Activated CD8-positive, alpha-beta T cell treated with anti-CD3 and anti-CD28 coated beads for 36 hours (primary cell): ENCODE measurements at regions not wholly inside any gene's neighbourhood (a gene's known extent, or its start where the extent isn't known, plus 50 kb on each side); places are given as distances from the start of the nearest gene placed in this dataset.

Experiments used
- ATAC-seq: fragments of 200-7000 bp; cut with Tn5 transposase; one replicate; pipeline ENCODE4 v1.10.0; 2021; ENCODE audit warnings: mild to moderate bottlenecking, moderate library complexity
- CTCF ChIA-PET: fragments of 350-600 bp; sonication (Branson Sonifier 250); formaldehyde crosslinking; loops from one replicate; lab custom pipeline; 2021; ENCODE audit warnings: antibody characterized with exemption; lab: Charles Lee
- POLR2A ChIA-PET: fragments of 350-600 bp; sonication (Branson Sonifier 250); formaldehyde crosslinking; loops from one replicate; lab custom pipeline; 2021; ENCODE audit warnings: antibody characterized with exemption; lab: Charles Lee
- DNase-seq: peaks from one replicate; pipeline ENCODE4 v3.0.0-alpha.2; 2020
- H3K27ac Mint-ChIP-seq: one replicate; pipeline ENCODE4 v1.8.0; 2021; ENCODE audit warnings: mild to moderate bottlenecking, mixed read lengths
- H3K27me3 Mint-ChIP-seq: one replicate; pipeline ENCODE4 v1.8.0; 2021; ENCODE audit warnings: mixed read lengths
- H3K36me3 Mint-ChIP-seq: one replicate; pipeline ENCODE4 v1.8.0; 2021; ENCODE audit warnings: low read depth, mixed read lengths
- H3K4me1 Mint-ChIP-seq: one replicate; pipeline ENCODE4 v1.8.0; 2021; ENCODE audit warnings: low read depth, mixed read lengths
- H3K4me3 Mint-ChIP-seq: one replicate; pipeline ENCODE4 v1.8.0; 2021; ENCODE audit warnings: mild to moderate bottlenecking, moderate library complexity, mixed read lengths
- H3K9me3 Mint-ChIP-seq: one replicate; pipeline ENCODE4 v1.8.0; 2021; ENCODE audit warnings: mixed read lengths
- intact Hi-C: fragments of 100-400 bp; cut with micrococcal nuclease; formaldehyde crosslinking; loops from one replicate; pipeline ENCODE4 v1.10.0; 2022
- TF ChIP-seq, protein P1 (sequence below): fragments of 200-600 bp; IDR thresholded peaks from one replicate; pipeline ENCODE4 v1.8.0; 2022; ENCODE audit warnings: antibody characterized with exemption, mild to moderate bottlenecking

GRCh38 chr3:40593351-40593750, 68.6 kb downstream of the ZNF621 start:
- ChIA-PET CTCF (interaction anchor here (1.9 kb wide), 1 partner anchor 13 kb away, joined by 7 read pairs; no protein-coding TSS in a partner anchor), POLR2A (no interaction called here)
- Mint-ChIP-seq H3K27me3 (peaks cover 7% of the 10 kb centered on the region), H3K9me3 (no peaks in the 10 kb centered on the region), H3K4me1 (no peaks in the 10 kb centered on the region), H3K4me3 (no peak overlapping the region), H3K27ac (no peak overlapping the region), H3K36me3 (no peaks in the 10 kb centered on the region)
- intact Hi-C loops: no loop called here
- TF ChIP-seq, protein P1, sequence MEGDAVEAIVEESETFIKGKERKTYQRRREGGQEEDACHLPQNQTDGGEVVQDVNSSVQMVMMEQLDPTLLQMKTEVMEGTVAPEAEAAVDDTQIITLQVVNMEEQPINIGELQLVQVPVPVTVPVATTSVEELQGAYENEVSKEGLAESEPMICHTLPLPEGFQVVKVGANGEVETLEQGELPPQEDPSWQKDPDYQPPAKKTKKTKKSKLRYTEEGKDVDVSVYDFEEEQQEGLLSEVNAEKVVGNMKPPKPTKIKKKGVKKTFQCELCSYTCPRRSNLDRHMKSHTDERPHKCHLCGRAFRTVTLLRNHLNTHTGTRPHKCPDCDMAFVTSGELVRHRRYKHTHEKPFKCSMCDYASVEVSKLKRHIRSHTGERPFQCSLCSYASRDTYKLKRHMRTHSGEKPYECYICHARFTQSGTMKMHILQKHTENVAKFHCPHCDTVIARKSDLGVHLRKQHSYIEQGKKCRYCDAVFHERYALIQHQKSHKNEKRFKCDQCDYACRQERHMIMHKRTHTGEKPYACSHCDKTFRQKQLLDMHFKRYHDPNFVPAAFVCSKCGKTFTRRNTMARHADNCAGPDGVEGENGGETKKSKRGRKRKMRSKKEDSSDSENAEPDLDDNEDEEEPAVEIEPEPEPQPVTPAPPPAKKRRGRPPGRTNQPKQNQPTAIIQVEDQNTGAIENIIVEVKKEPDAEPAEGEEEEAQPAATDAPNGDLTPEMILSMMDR: no peak
- no peak for ATAC-seq
- DNase-seq: no peak

GRCh38 chr3:40597441-40597840, 72.7 kb downstream of the ZNF621 start:
- Mint-ChIP-seq H3K9me3 (no peaks in the 10 kb centered on the region), H3K4me3 (no peak overlapping the region), H3K27ac (no peak overlapping the region), H3K27me3 (peaks cover 14% of the 10 kb centered on the region), H3K36me3 (no peaks in the 10 kb centered on the region), H3K4me1 (no peaks in the 10 kb centered on the region)
- ChIA-PET CTCF (no interaction called here), POLR2A (no interaction called here)
- ATAC-seq (no peak), DNase-seq (peak; percentile 10)
- TF ChIP-seq, protein P1: no peak
- intact Hi-C loops: no loop called here

DNA sequence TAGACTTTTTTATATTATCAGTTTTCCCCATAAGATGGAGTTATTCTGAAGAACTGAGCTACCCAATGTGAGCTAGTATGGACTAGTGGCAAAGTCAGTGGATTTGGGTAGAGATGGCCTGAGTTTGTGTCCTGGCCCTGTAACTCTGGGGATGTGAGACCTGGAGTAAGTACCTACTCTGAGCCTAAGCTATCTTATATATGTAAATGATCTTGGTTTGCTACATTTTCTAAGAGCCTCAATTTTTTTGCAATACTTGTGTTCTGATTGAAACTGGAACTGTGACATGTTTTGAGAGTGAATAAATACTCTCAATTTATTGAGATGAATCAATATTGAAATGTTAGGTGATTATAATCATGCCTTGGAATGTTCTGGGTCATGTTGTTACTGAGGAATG, 73.6 kb downstream of the ZNF621 start:
- no peak for ATAC-seq
- Mint-ChIP-seq H3K4me3 (no peak overlapping the region), H3K9me3 (no peaks in the 10 kb centered on the region), H3K4me1 (no peaks in the 10 kb centered on the region), H3K27ac (no peak overlapping the region), H3K36me3 (no peaks in the 10 kb centered on the region), H3K27me3 (peaks cover 14% of the 10 kb centered on the region)
- DNase-seq: no peak
- ChIA-PET POLR2A (no interaction called here), CTCF (interaction anchor here (1.0 to 1.1 kb wide), 2 partner anchors 9 kb away, joined by 3 read pairs; no protein-coding TSS in a partner anchor)
- intact Hi-C loops: no loop called here
- TF ChIP-seq, protein P1: no peak

GRCh38 chr3:40598962-40599361, 74.2 kb downstream of the ZNF621 start:
- no peak overlapping the region for H3K27ac Mint-ChIP-seq
- peaks cover 17% of the 10 kb centered on the region for H3K27me3 Mint-ChIP-seq
- no peaks in the 10 kb centered on the region for H3K4me1 Mint-ChIP-seq
- POLR2A ChIA-PET: interaction anchor here (0.9 kb wide), 1 partner anchor 520 kb away, joined by 3 read pairs; no protein-coding TSS in a partner anchor
- CTCF ChIA-PET: interaction anchor here (0.8 to 1.1 kb wide), 3 partner anchors 9 to 13 kb away, joined by 3 read pairs; no protein-coding TSS in a partner anchor
- TF ChIP-seq, protein P1: no peak
- ATAC-seq (no peak), DNase-seq (no peak)
- H3K9me3 Mint-ChIP-seq: no peaks in the 10 kb centered on the region
- intact Hi-C loops: no loop called here
- no peak overlapping the region for H3K4me3 Mint-ChIP-seq
- H3K36me3 Mint-ChIP-seq: no peaks in the 10 kb centered on the region

GRCh38 chr3:40602778-40603385, 78.1 kb downstream of the ZNF621 start:
- H3K4me3 Mint-ChIP-seq: no peak overlapping the region
- ChIA-PET CTCF (interaction anchor here (0.8 to 2.6 kb wide), 2 partner anchors 19 to 22 kb away, joined by 3 to 9 read pairs; no protein-coding TSS in a partner anchor), POLR2A (no interaction called here)
- H3K27me3 Mint-ChIP-seq: peaks cover 24% of the 10 kb centered on the region
- TF ChIP-seq, protein P1: no peak
- ATAC-seq (no peak), DNase-seq (no peak)
- H3K9me3 Mint-ChIP-seq: no peaks in the 10 kb centered on the region
- intact Hi-C loops: no loop called here
- no peak overlapping the region for H3K27ac Mint-ChIP-seq
- H3K36me3 Mint-ChIP-seq: no peaks in the 10 kb centered on the region
- no peaks in the 10 kb centered on the region for H3K4me1 Mint-ChIP-seq
